ENCODE measurements at regions not wholly inside any gene's neighbourhood (a gene's known extent, or its start where the extent isn't known, plus 50 kb on each side); places are given as distances from the start of the nearest gene placed in this dataset.

- H3K27me3 ChIP-seq (ENCODE audit: control insufficient read depth, insufficient read depth, low read length): no peaks in the 10 kb centered on the region
- no peaks in the 10 kb centered on the region for H3K9me3 ChIP-seq (ENCODE audit: control insufficient read depth, insufficient read depth, low read length)
- no peak overlapping the region for H3K4me3 ChIP-seq (ENCODE audit: low read length)
- no peak for DNase-seq (ENCODE audit: low read depth, low spot score)
- no peak overlapping the region for H3K27ac ChIP-seq (ENCODE audit: low read length)
- H3K4me1 ChIP-seq (ENCODE audit: control insufficient read depth, insufficient read depth, low read length): no peaks in the 10 kb centered on the region
- no CpG with 5 or more reads among the region's 2 CpGs for WGBS (ENCODE audit: insufficient coverage, insufficient read length)
- H3K36me3 ChIP-seq (ENCODE audit: control insufficient read depth, insufficient read depth, low read length): no peaks in the 10 kb centered on the region
Measured at GRCh38 chr12:83474369-83474768, 787.7 kb downstream of the TMTC2 start.

DNA sequence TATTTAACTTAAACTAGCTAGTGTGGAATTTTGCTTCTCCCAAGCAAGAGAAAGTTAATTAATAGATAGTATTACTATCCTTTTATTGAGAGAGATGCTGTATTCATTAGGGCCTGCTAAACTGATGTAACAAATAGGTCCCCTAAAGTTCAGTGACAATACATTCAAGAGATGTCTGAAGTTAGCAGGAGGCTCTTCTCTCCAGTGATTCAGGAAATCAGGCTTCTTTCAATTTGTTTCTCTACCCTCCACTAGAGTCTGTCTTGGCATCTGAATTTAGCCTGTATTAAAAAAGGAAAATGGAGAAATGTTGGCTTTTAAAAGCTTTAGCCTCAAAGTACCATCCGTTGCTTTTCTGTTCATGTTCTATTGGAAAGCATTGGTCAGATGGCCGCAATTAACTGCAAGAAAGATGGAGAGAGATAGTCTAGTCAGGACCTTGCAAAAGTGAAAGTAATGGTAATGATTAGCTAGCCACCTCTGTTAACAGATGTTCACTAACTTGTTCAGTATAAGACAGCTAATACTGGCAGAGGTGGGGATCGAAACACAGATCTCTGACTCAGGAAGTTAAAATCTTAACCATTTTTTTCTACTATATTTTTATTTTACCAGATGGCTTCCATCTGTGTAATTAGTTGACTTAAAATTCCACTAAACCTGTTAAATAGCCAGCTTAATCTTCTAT, 786.8 kb downstream of the TMTC2 start:
- no peak for DNase-seq (ENCODE audit: low read depth, low spot score)

GRCh38 chr12:83472772-83473171, 786.1 kb downstream of the TMTC2 start:
- no peak for DNase-seq (ENCODE audit: low read depth, low spot score)
- no peaks in the 10 kb centered on the region for H3K4me1 ChIP-seq (ENCODE audit: control insufficient read depth, insufficient read depth, low read length)
- H3K27me3 ChIP-seq (ENCODE audit: control insufficient read depth, insufficient read depth, low read length): no peaks in the 10 kb centered on the region
- no peaks in the 10 kb centered on the region for H3K9me3 ChIP-seq (ENCODE audit: control insufficient read depth, insufficient read depth, low read length)
- no peak overlapping the region for H3K4me3 ChIP-seq (ENCODE audit: low read length)
- WGBS (ENCODE audit: insufficient coverage, insufficient read length): no CpG with 5 or more reads among the region's 3 CpGs
- H3K27ac ChIP-seq (ENCODE audit: low read length): no peak overlapping the region
- no peaks in the 10 kb centered on the region for H3K36me3 ChIP-seq (ENCODE audit: control insufficient read depth, insufficient read depth, low read length)

More for the DNA sequence above, 786.8 kb downstream of the TMTC2 start:
- Histone ChIP-seq H3K4me1 (ENCODE audit: control insufficient read depth, insufficient read depth, low read length) (no peaks in the 10 kb centered on the region), H3K4me3 (ENCODE audit: low read length) (no peak overlapping the region), H3K27me3 (ENCODE audit: control insufficient read depth, insufficient read depth, low read length) (no peaks in the 10 kb centered on the region), H3K36me3 (ENCODE audit: control insufficient read depth, insufficient read depth, low read length) (no peaks in the 10 kb centered on the region), H3K9me3 (ENCODE audit: control insufficient read depth, insufficient read depth, low read length) (no peaks in the 10 kb centered on the region), H3K27ac (ENCODE audit: low read length) (no peak overlapping the region)
- WGBS (ENCODE audit: insufficient coverage, insufficient read length): no CpG with 5 or more reads among the region's 3 CpGs

DNA sequence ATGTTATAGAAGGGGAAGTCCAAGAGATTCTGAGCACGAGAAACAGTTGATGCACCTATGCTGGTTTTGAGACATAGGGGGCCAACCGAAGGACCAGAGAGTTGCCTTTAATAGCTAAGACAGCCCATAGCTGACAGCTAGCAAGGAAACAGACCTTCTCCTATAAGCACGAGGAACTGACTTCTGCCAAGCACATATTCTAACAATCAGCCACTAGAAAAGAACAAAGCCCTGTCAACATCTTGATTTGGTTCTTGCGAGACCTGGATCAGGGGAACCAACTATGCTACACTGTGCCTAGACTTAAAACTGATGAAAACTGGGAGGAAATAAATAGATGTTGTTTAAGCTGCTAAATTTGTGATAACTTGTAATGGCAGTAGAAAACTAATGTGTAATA, 785.6 kb downstream of the TMTC2 start:
- H3K27me3 ChIP-seq (ENCODE audit: control insufficient read depth, insufficient read depth, low read length): no peaks in the 10 kb centered on the region
- H3K27ac ChIP-seq (ENCODE audit: low read length): no peak overlapping the region
- no peak overlapping the region for H3K4me3 ChIP-seq (ENCODE audit: low read length)
- no peaks in the 10 kb centered on the region for H3K4me1 ChIP-seq (ENCODE audit: control insufficient read depth, insufficient read depth, low read length)
- no CpG with 5 or more reads among the region's 4 CpGs for WGBS (ENCODE audit: insufficient coverage, insufficient read length)
- no peak for DNase-seq (ENCODE audit: low read depth, low spot score)
- no peaks in the 10 kb centered on the region for H3K36me3 ChIP-seq (ENCODE audit: control insufficient read depth, insufficient read depth, low read length)
- H3K9me3 ChIP-seq (ENCODE audit: control insufficient read depth, insufficient read depth, low read length): no peaks in the 10 kb centered on the region

DNA sequence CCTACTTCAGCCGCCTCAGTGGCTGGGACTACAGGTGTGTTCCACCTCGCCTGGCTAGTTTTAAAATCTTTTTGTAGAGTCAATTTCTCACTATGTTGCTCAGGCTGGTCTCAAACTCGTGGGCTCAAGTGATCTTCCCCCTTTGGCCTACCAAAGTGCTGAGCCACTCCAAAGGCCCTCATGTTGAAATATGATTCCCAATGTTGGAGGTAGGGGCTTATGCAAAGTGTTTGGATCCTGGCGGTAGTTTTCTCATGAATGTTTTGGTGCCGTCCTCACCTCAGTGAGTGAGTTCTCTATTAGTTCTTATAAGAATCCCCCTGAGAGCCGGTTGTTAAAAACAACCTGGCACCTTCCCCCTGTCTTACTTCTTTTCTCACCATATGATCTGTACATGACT, 784.6 kb downstream of the TMTC2 start:
- DNase-seq (ENCODE audit: low read depth, low spot score): no peak
- Histone ChIP-seq H3K4me1 (ENCODE audit: control insufficient read depth, insufficient read depth, low read length) (no peaks in the 10 kb centered on the region), H3K27me3 (ENCODE audit: control insufficient read depth, insufficient read depth, low read length) (no peaks in the 10 kb centered on the region), H3K36me3 (ENCODE audit: control insufficient read depth, insufficient read depth, low read length) (no peaks in the 10 kb centered on the region), H3K27ac (ENCODE audit: low read length) (no peak overlapping the region), H3K4me3 (ENCODE audit: low read length) (no peak overlapping the region), H3K9me3 (ENCODE audit: control insufficient read depth, insufficient read depth, low read length) (no peaks in the 10 kb centered on the region)
- no CpG with 5 or more reads among the region's 6 CpGs for WGBS (ENCODE audit: insufficient coverage, insufficient read length)

DNA sequence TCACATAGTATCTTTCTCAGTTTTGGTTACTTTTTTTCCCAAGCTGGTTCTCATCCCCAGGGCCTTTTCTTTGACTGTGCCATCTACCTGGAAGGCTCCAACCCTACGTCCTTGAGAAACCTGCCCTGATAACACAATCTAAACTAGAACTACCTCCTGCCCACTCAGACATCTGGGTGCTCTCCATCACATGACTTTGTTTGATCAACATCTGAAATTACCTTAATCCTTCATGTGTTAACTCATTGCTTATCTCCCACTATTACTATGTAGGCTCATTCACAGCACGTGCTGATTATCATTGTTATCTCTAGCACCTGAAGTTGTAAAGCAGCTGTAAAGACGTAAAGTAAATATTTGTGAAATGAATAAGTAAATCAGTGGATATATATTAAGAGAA, 784.0 kb downstream of the TMTC2 start:
- Histone ChIP-seq H3K9me3 (ENCODE audit: control insufficient read depth, insufficient read depth, low read length) (no peaks in the 10 kb centered on the region), H3K27me3 (ENCODE audit: control insufficient read depth, insufficient read depth, low read length) (no peaks in the 10 kb centered on the region), H3K36me3 (ENCODE audit: control insufficient read depth, insufficient read depth, low read length) (no peaks in the 10 kb centered on the region), H3K4me3 (ENCODE audit: low read length) (no peak overlapping the region), H3K4me1 (ENCODE audit: control insufficient read depth, insufficient read depth, low read length) (no peaks in the 10 kb centered on the region), H3K27ac (ENCODE audit: low read length) (no peak overlapping the region)
- no peak for DNase-seq (ENCODE audit: low read depth, low spot score)
- no CpG with 5 or more reads among the region's 3 CpGs for WGBS (ENCODE audit: insufficient coverage, insufficient read length)

DNA sequence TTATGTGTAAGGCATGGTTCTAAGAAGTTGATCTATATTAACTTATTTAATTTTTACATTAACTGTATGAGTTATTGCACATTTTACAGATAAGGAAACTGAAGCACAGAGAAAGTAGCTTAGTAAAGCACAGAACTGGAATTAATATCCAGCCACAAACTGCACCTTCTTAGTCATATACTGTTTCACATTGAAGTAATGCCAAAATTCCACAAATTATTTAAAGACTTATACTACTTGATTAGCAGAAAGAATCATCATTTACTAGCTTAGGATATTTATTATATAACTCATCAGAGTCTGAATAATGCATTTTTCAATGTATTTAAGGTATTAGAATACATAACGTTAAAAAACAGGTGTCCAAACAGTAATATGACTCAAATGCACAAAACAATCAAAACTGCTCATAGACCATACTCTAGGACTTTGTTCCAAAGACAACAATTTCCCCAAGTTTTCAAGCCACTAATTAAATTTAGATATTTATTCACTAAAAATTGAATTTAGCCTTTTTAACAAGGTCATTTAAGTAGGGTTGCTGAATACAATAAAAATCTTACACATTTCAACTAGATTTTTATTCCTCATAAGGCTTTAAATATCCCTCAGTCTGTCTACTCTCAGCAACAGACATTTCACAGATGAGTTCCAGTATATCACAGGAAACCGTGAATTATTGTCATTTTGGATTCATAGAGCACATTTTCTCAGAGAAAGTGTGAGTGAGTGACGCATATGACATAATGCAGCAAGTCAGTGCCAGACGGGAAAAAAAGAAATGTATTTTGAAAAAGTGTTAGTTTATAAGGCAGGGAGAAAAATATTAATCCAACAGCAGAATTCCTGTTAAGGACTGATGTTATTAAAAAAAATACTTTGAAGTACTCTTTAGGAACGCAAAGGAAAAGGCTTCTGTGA, 782.5 kb downstream of the TMTC2 start:
- WGBS (ENCODE audit: insufficient coverage, insufficient read length): no CpG with 5 or more reads among the region's 5 CpGs

GRCh38 chr12:83465632-83466031, 778.9 kb downstream of the TMTC2 start:
- H3K9me3 ChIP-seq (ENCODE audit: control insufficient read depth, insufficient read depth, low read length): no peaks in the 10 kb centered on the region
- no peaks in the 10 kb centered on the region for H3K27me3 ChIP-seq (ENCODE audit: control insufficient read depth, insufficient read depth, low read length)
- no peaks in the 10 kb centered on the region for H3K4me1 ChIP-seq (ENCODE audit: control insufficient read depth, insufficient read depth, low read length)
- no peak overlapping the region for H3K27ac ChIP-seq (ENCODE audit: low read length)
- no CpG with 5 or more reads among the region's 2 CpGs for WGBS (ENCODE audit: insufficient coverage, insufficient read length)
- no peak for DNase-seq (ENCODE audit: low read depth, low spot score)
- no peaks in the 10 kb centered on the region for H3K36me3 ChIP-seq (ENCODE audit: control insufficient read depth, insufficient read depth, low read length)
- no peak overlapping the region for H3K4me3 ChIP-seq (ENCODE audit: low read length)

More for the DNA sequence above, 782.5 kb downstream of the TMTC2 start:
- Histone ChIP-seq H3K36me3 (ENCODE audit: control insufficient read depth, insufficient read depth, low read length) (no peaks in the 10 kb centered on the region), H3K27ac (ENCODE audit: low read length) (no peak overlapping the region), H3K4me1 (ENCODE audit: control insufficient read depth, insufficient read depth, low read length) (no peaks in the 10 kb centered on the region), H3K4me3 (ENCODE audit: low read length) (no peak overlapping the region), H3K27me3 (ENCODE audit: control insufficient read depth, insufficient read depth, low read length) (no peaks in the 10 kb centered on the region), H3K9me3 (ENCODE audit: control insufficient read depth, insufficient read depth, low read length) (no peaks in the 10 kb centered on the region)
- no peak for DNase-seq (ENCODE audit: low read depth, low spot score)

DNA sequence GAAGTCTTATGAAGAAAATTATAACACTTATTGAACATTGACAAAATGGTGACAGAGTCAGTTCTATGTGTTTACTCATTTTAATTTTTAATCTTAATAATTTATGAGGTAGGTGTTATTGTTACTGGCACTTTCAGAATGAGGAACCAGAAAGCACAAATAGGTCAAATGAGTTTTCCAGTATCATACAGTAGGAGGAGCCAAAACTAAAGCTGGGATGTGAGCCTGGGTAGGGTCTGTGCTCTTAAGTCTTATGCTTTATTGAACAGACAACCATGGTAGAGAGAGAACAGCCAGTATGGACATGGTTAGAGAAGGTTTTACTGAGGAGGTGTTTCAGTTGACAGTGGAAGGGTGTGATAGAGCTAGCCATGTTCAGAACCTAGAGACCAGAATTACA, 775.7 kb downstream of the TMTC2 start:
- Histone ChIP-seq H3K36me3 (ENCODE audit: control insufficient read depth, insufficient read depth, low read length) (no peaks in the 10 kb centered on the region), H3K4me3 (ENCODE audit: low read length) (no peak overlapping the region), H3K27me3 (ENCODE audit: control insufficient read depth, insufficient read depth, low read length) (no peaks in the 10 kb centered on the region), H3K4me1 (ENCODE audit: control insufficient read depth, insufficient read depth, low read length) (no peaks in the 10 kb centered on the region), H3K9me3 (ENCODE audit: control insufficient read depth, insufficient read depth, low read length) (no peaks in the 10 kb centered on the region), H3K27ac (ENCODE audit: low read length) (no peak overlapping the region)
- peak; percentile 18 for DNase-seq (ENCODE audit: low read depth, low spot score)

- H3K4me3 ChIP-seq (ENCODE audit: low read length): no peak overlapping the region
- no peak for DNase-seq (ENCODE audit: low read depth, low spot score)
- no peaks in the 10 kb centered on the region for H3K27me3 ChIP-seq (ENCODE audit: control insufficient read depth, insufficient read depth, low read length)
- H3K4me1 ChIP-seq (ENCODE audit: control insufficient read depth, insufficient read depth, low read length): no peaks in the 10 kb centered on the region
- no peaks in the 10 kb centered on the region for H3K9me3 ChIP-seq (ENCODE audit: control insufficient read depth, insufficient read depth, low read length)
- no peak overlapping the region for H3K27ac ChIP-seq (ENCODE audit: low read length)
- WGBS (ENCODE audit: insufficient coverage, insufficient read length): no CpG with 5 or more reads among the region's 3 CpGs
- H3K36me3 ChIP-seq (ENCODE audit: control insufficient read depth, insufficient read depth, low read length): no peaks in the 10 kb centered on the region
Measured at GRCh38 chr12:83461336-83461935, 774.7 kb downstream of the TMTC2 start.

Measured in iPS DF 6.9 (cell line).